Fibroblast of gingiva (primary cell): ENCODE measurements at regions not wholly inside any gene's neighbourhood (a gene's known extent, or its start where the extent isn't known, plus 50 kb on each side); places are given as distances from the start of the nearest gene placed in this dataset.
A peak's percentile ranks its signal among the peaks of the same experiment; 100 is the strongest.

Experiments
- DNase-seq: peaks from one replicate; pipeline ENCODE4 v3.0.0-alpha.2; 2011; ENCODE audit warnings: low read depth

- no peak for DNase-seq
Observed at GRCh38 chr9:96038271-96038670, 162.8 kb downstream of the ERCC6L2 start.

- no peak for DNase-seq
Observed at GRCh38 chr9:96034553-96035122, 159.1 kb downstream of the ERCC6L2 start.

- no peak for DNase-seq
Observed at GRCh38 chr9:96033896-96034295, 158.4 kb downstream of the ERCC6L2 start.

- no peak for DNase-seq
Observed at GRCh38 chr9:96031916-96032534, 156.5 kb downstream of the ERCC6L2 start.

- DNase-seq: peak; percentile 92
Observed at GRCh38 chr9:96031366-96031824, 155.9 kb downstream of the ERCC6L2 start.

GRCh38 chr9:96029722-96030530 is 154.4 kb downstream of the ERCC6L2 start:
- DNase-seq: no peak

- DNase-seq: no peak
Observed at GRCh38 chr9:96027251-96028131, 152.0 kb downstream of the ERCC6L2 start.

GRCh38 chr9:96026655-96027213 is 151.2 kb downstream of the ERCC6L2 start:
- no peak for DNase-seq

- no peak for DNase-seq
Observed at GRCh38 chr9:96025995-96026602, 150.6 kb downstream of the ERCC6L2 start.

- no peak for DNase-seq
Observed at GRCh38 chr9:96023486-96023885, 148.0 kb downstream of the ERCC6L2 start.

GRCh38 chr9:96022445-96023051 is 147.1 kb downstream of the ERCC6L2 start:
- no peak for DNase-seq

- DNase-seq: no peak
Observed at GRCh38 chr9:96021551-96022444, 146.3 kb downstream of the ERCC6L2 start.

- no peak for DNase-seq
Observed at GRCh38 chr9:96020792-96021550, 145.5 kb downstream of the ERCC6L2 start.

- DNase-seq: no peak
Observed at GRCh38 chr9:96020300-96020791, 144.9 kb downstream of the ERCC6L2 start.
